DOHH2 (cell line): ENCODE measurements at regions not wholly inside any gene's neighbourhood (a gene's known extent, or its start where the extent isn't known, plus 50 kb on each side); places are given as distances from the start of the nearest gene placed in this dataset.

ENCODE experiments used
- H3F3A ChIP-seq: fragments of 200-600 bp; sonication (generic), shearing (Covaris generic); 2 replicates; pipeline ENCODE4 v1.6.0; 2016; ENCODE audit warnings: antibody characterized with exemption, mild to moderate bottlenecking; ENCODE audit not compliant: control insufficient read depth, insufficient read depth
- H3K27ac ChIP-seq: fragments of 200-600 bp; sonication (generic); 2 replicates; pipeline ENCODE4 v1.5.1; 2014; ENCODE audit warnings: low read depth, mild to moderate bottlenecking, low read length, moderate library complexity
- H3K27me3 ChIP-seq: fragments of 200-600 bp; sonication (generic); 2 replicates; pipeline ENCODE4 v1.6.1; 2014; ENCODE audit warnings: mild to moderate bottlenecking, low read length, mixed read lengths; ENCODE audit not compliant: control insufficient read depth
- H3K36me3 ChIP-seq: fragments of 200-600 bp; sonication (generic); 2 replicates; pipeline ENCODE4 v1.6.1; 2014; ENCODE audit warnings: mild to moderate bottlenecking, low read length, moderate library complexity, mixed read lengths; ENCODE audit not compliant: control insufficient read depth
- H3K4me1 ChIP-seq: fragments of 200-600 bp; sonication (generic); 2 replicates; pipeline ENCODE4 v1.6.1; 2014; ENCODE audit warnings: mild to moderate bottlenecking, low read length, mixed read lengths; ENCODE audit not compliant: control insufficient read depth
- H3K4me2 ChIP-seq: fragments of 200-600 bp; sonication (generic); 2 replicates; pipeline ENCODE4 v1.6.0; 2014; ENCODE audit warnings: mild to moderate bottlenecking, low read length, moderate library complexity
- H3K4me3 ChIP-seq: fragments of 200-600 bp; sonication (generic); 2 replicates; pipeline ENCODE4 v1.5.1; 2014; ENCODE audit warnings: mild to moderate bottlenecking, low read length, mixed read lengths
- H3K79me2 ChIP-seq: fragments of 200-600 bp; sonication (generic); 2 replicates; pipeline ENCODE4 v1.6.1; 2014; ENCODE audit warnings: mild to moderate bottlenecking, low read length, mixed read lengths; ENCODE audit not compliant: control insufficient read depth
- H3K9me2 ChIP-seq: fragments of 200-600 bp; sonication (generic); replicated peaks from 2 replicates; pipeline ENCODE4 v1.6.1; 2014; ENCODE audit warnings: mild to moderate bottlenecking, low read length, mixed read lengths; ENCODE audit not compliant: control insufficient read depth
- H3K9me3 ChIP-seq: fragments of 200-600 bp; sonication (generic); 2 replicates; pipeline ENCODE4 v1.6.1; 2014; ENCODE audit warnings: antibody characterized with exemption, low read length, mixed read lengths; ENCODE audit not compliant: control insufficient read depth, insufficient read depth
- H4K20me1 ChIP-seq: fragments of 200-600 bp; sonication (generic); 2 replicates; pipeline ENCODE4 v1.6.0; 2014; ENCODE audit warnings: low read depth, mild to moderate bottlenecking, antibody characterized with exemption, low read length, moderate library complexity; ENCODE audit not compliant: control insufficient read depth, insufficient read depth
- EZH2phosphoT487 ChIP-seq: fragments of 200-600 bp; sonication (generic); IDR thresholded peaks from 2 replicates; pipeline ENCODE4 v1.6.1; 2017; ENCODE audit warnings: borderline replicate concordance, mild to moderate bottlenecking, antibody characterized with exemption, low read length, moderate library complexity, mixed read lengths
- TF ChIP-seq, protein P1 (sequence below): fragments of 200-600 bp; sonication (generic); IDR thresholded peaks from one replicate; pipeline ENCODE4 v1.5.1; 2014; ENCODE audit warnings: antibody characterized with exemption, mild to moderate bottlenecking, low read depth, low read length; ENCODE audit not compliant: poor library complexity, severe bottlenecking

- Histone ChIP-seq H3K27ac (no peak overlapping the region), H3K9me3 (no peaks in the 10 kb centered on the region), H3K27me3 (no peaks in the 10 kb centered on the region), H4K20me1 (no peaks in the 10 kb centered on the region), H3K4me3 (no peak overlapping the region), H3F3A (no peaks in the 10 kb centered on the region), H3K4me1 (no peaks in the 10 kb centered on the region), H3K79me2 (no peaks in the 10 kb centered on the region), H3K9me2 (no peaks in the 10 kb centered on the region), H3K36me3 (no peaks in the 10 kb centered on the region), H3K4me2 (no peak overlapping the region)
- TF ChIP-seq, protein P1, sequence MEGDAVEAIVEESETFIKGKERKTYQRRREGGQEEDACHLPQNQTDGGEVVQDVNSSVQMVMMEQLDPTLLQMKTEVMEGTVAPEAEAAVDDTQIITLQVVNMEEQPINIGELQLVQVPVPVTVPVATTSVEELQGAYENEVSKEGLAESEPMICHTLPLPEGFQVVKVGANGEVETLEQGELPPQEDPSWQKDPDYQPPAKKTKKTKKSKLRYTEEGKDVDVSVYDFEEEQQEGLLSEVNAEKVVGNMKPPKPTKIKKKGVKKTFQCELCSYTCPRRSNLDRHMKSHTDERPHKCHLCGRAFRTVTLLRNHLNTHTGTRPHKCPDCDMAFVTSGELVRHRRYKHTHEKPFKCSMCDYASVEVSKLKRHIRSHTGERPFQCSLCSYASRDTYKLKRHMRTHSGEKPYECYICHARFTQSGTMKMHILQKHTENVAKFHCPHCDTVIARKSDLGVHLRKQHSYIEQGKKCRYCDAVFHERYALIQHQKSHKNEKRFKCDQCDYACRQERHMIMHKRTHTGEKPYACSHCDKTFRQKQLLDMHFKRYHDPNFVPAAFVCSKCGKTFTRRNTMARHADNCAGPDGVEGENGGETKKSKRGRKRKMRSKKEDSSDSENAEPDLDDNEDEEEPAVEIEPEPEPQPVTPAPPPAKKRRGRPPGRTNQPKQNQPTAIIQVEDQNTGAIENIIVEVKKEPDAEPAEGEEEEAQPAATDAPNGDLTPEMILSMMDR, result no peak
- TF ChIP-seq EZH2phosphoT487, result no peak
Observed at GRCh38 chr16:87025676-87026075, 291.5 kb downstream of the C16orf95 start.

GRCh38 chr16:87027056-87027616 is 290.1 kb downstream of the C16orf95 start:
- Histone ChIP-seq H3F3A (no peaks in the 10 kb centered on the region), H3K27ac (no peak overlapping the region), H4K20me1 (no peaks in the 10 kb centered on the region), H3K27me3 (no peaks in the 10 kb centered on the region), H3K4me1 (no peaks in the 10 kb centered on the region), H3K4me3 (no peak overlapping the region), H3K9me2 (no peaks in the 10 kb centered on the region), H3K36me3 (no peaks in the 10 kb centered on the region), H3K9me3 (no peaks in the 10 kb centered on the region), H3K79me2 (no peaks in the 10 kb centered on the region), H3K4me2 (no peak overlapping the region)
- no peak for TF ChIP-seq EZH2phosphoT487
- TF ChIP-seq, protein P1, result no peak

GRCh38 chr16:87028481-87029320 is 288.5 kb downstream of the C16orf95 start:
- TF ChIP-seq, protein P1, result no peak
- TF ChIP-seq EZH2phosphoT487, result no peak
- Histone ChIP-seq H3K79me2 (no peaks in the 10 kb centered on the region), H3K4me3 (no peak overlapping the region), H3K9me2 (no peaks in the 10 kb centered on the region), H4K20me1 (no peaks in the 10 kb centered on the region), H3K36me3 (no peaks in the 10 kb centered on the region), H3K9me3 (no peaks in the 10 kb centered on the region), H3K4me1 (no peaks in the 10 kb centered on the region), H3F3A (no peaks in the 10 kb centered on the region), H3K27me3 (no peaks in the 10 kb centered on the region), H3K4me2 (no peak overlapping the region), H3K27ac (no peak overlapping the region)
